CD1c-positive myeloid dendritic cell (primary cell): ENCODE measurements at regions not wholly inside any gene's neighbourhood (a gene's known extent, or its start where the extent isn't known, plus 50 kb on each side); places are given as distances from the start of the nearest gene placed in this dataset.

Source experiments
- DNase-seq: peaks from one replicate; pipeline ENCODE4 v3.0.0-alpha.2; 2016; ENCODE audit errors: extremely low spot score

DNA sequence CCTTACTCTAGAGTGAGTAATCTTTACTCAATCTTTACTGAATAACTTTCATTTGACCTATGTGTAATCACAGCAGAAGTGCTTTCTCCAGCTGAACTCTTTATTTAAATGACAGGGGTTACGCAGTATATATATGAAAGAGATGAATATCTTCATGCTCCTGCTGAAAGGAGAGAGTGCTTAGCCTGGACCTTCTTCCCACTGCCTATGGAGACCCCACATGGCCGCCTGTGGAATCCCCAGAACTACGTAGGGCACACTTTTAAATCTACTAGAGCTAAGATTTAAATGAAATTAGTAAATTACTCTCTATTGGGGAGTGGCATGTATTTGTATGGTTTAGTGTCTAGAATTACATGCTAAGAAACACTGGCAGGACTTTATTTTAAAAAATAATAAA lies 391.2 kb downstream of the ANKRD50 start:
- no peak for DNase-seq

DNA sequence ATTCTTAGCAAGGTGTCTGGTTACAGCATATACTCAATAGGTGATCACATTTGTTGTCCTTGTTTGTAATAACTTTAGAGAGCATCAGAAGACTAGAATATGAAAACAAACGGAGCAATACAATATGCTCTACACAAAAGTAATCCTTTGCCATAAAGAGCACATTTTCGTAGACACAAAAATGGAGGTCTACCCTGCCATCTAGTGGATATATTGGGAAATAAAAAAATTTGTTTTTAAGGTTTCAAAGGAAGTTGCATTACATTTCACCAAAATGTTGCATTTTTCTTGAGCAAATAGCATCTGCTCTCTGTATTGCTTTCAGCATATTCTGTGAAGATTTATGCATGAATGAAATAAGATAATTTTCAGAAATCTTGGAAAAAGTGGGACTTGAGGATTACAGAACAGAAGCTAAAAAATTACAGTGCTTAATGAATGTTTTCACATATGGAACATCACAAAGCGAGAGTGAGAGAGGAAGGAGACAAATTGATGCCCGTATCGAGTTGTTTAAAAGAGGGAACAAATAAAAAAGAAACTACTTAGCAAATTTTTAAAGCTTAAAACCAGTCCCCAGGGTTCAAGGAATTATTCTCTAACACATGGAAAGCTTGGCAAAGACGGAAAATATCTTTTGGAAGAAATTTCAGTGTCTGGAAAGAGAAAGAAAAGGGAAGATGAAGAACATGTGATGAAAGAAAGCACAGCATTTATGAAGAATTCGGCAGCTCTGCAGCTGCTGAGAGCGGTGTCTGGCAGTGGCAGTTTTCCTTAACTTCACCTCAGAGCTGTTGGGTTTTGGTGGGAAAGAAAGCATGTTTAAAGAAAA lies 390.1 kb downstream of the ANKRD50 start:
- peak; percentile 35 for DNase-seq

DNA sequence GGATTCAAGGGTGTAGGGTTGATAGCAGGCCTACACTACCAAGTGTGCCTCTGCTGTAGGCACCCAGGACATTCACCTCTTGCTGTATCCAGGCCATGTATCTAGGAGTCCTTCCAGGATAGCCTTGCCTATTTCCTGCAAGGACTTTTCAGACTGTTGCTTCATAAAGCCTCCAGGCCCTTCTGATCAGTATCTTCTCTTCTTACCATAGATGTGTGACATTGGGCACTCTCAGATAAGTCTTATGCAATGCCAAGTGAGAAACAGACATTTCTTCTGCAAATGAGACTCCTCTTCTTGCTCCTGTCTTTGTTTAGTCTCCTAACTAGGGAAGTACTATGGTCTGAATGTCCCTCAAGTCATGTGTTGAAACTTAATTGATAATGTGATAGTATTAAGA lies 386.8 kb downstream of the ANKRD50 start:
- no peak for DNase-seq

DNA sequence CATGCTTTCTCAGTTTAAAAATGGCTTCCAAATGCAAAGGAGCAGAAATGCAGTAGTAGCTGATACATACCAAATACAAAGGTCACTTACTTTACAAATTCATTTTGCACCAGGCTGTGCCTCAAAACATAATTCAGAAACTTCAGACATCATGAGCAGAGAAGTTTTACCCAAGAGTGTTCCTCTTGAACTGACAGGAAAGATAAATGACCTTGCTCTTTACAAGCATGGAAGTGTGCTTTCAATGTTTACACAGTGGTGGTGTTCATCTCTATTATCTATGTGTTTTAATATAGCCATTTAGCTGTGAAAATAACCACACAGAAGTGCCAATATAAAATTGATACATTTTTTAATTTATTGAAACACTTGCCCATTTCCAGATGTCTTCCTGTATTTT lies 383.4 kb downstream of the ANKRD50 start:
- no peak for DNase-seq

DNA sequence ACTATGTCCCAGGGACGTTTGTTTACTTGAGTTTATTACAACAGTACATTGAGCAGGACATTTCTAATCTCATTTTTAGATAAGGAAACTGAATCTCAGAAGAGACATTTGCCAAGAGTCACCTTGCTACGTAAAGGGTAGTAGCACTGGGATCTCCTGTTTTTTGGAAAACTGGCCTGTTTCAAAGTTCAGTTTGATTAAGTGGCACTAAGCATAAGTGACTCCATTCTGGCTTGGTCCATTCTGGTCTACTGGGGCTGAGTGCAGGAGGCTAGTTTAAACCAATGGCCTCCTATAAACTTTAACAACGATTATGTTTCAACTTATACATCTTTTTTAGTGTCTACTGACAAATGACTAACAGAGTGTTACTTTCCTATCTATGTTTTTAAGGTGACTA lies 382.5 kb downstream of the ANKRD50 start:
- DNase-seq: no peak

DNA sequence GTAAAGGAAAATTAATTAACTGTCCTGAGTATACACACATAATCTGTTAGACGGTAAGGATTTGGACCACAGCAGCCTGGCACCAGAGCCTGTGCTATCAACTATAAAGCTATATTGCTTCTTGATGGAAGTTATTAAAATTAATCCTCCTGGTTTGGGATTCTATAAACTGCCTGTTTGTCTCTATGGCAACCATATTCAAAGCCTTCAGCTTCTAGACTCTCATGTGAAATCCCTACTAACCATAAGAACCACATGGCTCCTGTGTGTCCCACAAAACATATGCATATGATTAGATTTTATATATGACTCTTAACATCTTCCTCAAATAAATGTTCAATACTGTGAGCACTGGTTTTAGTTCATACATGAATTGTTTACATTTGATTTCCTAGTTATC lies 380.8 kb downstream of the ANKRD50 start:
- no peak for DNase-seq

DNA sequence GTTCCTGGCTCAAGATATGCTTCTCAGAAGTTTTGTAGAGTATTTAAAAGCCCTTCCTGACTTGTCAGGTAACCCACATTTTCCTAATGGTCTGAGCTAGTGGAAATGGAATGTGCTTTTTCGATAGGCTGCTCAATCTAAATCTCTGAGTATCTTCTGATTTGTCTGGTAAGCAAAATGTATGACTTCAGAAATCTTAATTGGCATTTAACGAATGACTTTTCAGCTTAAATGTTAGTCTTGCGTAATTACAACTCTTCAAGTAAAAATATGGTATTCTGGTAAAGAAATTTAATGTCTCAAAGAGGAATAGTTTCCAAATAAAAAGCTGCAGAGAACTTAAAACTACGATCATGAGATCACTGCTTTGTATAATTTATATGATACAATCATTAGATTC lies 379.1 kb downstream of the ANKRD50 start:
- DNase-seq: no peak

DNA sequence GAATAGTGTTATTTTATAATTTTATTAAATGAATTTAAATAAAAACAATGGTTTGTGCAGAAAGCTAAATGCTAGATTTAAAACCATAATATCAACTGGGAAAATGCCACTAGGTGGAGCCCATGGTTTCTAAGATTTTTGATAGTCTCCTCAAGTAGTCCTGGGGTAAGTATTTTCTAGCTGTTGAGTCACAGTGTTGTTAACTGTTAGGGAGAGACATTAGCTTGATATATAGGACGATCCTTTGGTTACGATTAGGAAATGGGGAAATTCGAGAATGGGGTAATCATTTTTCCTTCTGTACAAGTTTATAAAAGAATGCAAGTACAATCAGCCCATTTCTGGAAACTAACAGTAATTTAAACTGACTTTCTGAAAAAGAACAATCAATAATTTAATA lies 378.4 kb downstream of the ANKRD50 start:
- DNase-seq: peak; percentile 21

DNA sequence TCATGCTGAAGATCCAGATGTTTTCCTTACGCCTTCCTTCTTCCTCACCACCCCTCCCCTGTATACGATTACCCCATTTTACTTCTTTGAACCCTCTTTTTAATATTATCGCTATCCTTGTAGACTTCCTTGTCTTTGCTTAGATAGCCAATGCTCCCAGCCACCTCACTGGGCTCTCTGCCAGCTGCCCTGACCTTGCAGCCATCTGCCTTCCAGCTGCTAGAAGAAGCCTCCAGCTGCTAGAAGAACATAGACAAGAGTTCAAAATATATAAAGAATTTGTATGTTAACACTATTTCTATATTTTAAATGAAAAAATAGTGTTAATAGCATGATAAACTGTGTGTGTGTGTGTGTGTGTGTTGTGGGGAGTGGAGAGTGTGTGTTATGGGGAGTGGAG lies 374.7 kb downstream of the ANKRD50 start:
- DNase-seq: no peak

DNA sequence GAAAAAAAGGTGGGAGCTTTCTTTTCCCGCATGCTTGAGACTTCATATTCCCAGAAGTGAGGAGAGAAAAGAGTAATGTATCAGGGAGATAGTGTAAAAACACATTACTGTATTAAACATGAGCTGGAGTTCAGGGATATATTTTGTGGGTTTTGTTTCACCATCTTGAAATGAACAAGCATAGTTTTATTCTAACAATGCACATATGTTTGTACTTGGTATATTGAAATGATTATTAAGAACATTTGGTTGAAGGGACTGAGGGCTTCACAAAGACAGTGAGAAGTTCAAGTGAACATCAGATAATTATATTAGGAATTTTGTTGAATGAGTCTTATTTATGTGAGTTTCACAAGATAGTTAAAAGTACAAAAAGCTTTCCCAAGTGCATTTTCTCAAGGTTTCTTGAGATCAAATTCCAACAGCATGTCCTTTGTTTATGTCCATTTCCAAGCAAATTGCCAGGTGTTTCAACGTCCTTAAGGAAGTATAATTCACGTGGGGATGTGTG lies 368.8 kb downstream of the ANKRD50 start:
- DNase-seq: no peak

DNA sequence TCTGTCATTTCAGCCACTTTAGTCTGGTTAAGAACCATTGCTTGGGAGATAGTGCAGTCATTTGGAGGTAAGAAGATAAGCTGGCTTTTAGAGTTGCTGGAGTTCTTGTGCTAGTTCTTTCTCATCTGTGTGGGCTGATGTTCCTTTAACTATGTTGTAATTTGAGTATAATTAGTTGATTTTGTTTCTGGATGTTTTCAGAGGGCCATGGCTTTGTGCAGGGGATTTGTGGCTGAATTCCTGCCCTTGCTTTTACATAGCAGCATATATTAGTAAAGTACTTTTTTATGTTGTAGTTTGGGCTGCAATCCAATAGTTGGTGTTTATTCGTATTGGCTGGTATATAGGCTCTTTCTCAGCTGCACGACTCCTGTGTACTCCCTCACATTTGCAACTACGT lies 339.6 kb downstream of the ANKRD50 start:
- DNase-seq: no peak

DNA sequence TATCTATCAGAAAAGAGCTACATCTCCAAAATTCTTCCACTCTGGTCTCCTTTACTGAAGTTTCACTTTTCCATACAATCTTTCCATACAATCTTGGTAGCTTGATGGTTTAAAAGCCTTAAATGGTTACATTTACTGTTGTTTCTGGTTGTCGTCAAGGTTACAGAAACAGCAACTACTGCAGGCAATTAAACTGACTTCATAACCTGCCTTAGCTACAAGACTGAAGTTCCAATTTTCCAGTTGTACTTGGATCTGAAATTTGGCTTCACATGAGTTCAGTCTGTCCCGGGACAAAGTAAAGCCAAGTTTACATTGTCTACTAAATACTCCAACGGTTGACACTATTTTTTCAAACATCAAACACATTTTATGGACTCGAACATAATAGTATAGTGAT lies 326.4 kb downstream of the ANKRD50 start:
- DNase-seq: no peak

DNA sequence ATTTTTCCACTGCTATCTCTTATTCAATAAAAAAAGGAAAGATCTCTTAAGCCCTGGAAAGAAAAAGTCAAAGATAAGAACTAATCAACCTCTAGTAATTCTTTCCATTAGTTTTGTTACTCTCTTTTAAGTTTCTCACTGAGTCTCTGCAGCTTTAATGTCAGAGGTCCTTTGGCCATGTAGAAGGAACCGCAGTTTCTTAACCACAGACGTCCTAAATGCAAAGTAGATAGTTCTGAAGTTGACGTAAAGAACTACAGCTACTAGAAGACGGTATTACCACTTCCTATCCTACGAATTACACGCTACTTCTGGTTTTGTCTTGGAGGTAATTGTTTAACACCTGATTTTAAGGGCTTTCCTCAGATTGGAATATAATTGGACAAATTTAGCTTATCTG lies 325.9 kb downstream of the ANKRD50 start:
- no peak for DNase-seq

DNA sequence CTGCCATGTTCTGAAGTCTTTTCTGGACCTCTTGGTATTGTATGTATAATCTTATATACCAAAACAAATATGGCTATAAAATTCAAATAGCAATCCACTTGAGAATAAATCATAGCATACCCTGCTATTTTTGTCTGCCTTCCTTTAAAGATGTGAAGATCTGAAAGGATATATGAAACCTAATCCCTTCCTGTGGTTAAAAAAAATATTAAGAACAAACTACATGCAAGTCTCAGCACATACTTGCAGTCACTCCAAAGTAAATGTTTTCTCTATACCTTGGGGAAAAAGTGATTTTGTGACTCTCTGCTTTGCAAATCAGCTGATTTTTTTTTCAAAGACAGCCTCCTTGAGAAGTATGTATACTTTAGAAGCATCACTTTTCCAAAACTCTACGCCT lies 322.9 kb downstream of the ANKRD50 start:
- no peak for DNase-seq

DNA sequence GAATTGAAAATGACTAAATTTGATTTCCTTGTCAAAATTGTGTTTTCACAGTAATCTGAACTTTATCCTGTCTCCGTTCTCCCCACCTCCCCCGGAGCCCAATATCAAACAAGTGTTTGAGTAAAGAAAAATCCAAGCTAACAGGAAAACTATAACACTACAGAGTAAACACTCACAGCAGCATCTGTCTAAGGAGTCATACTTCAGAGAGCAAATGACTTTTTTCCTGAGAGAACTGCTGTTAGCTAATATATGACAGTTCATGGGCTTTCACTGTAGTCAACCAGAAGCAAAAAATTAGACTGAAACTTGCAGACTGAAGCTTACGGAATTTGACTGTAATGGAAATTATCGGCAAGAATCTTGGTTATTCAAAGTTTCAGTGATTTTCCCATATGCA lies 321.7 kb downstream of the ANKRD50 start:
- DNase-seq: no peak

DNA sequence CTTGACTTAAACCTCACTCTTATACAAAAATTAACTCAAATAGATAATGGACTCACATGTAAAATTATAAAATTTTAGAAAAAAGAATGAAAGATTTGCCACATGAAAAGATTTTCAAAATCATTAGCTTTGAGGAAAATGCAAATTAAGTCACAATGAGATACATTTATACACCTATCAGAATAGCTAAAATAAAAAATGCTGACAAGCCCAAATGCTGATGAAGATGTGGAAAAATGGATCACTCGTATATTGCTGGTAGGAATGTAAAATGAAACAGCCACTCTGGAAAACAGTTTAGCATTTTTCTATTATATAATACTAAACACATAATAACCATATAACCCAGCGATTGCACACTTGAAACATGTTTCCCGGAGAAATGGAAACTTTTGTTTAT lies 316.2 kb downstream of the ANKRD50 start:
- no peak for DNase-seq

DNA sequence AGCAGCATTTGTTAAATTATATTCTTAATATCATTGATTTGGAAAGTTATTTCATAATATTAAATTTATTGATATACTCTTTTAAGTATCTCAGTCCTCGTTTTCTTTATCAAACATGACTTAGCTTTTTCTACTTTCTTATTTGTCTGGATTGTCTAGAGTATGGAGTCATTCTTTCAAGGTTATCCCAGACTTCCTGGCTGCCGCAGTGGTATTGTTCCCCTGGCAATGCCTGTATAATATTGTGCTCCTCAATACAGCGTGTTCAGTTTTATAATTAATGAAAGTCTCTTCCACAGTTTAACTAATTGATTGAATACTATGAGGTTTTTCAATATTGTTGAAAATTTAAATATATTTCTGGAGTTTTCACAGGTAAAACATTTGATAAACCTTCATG lies 310.9 kb downstream of the ANKRD50 start:
- no peak for DNase-seq

DNA sequence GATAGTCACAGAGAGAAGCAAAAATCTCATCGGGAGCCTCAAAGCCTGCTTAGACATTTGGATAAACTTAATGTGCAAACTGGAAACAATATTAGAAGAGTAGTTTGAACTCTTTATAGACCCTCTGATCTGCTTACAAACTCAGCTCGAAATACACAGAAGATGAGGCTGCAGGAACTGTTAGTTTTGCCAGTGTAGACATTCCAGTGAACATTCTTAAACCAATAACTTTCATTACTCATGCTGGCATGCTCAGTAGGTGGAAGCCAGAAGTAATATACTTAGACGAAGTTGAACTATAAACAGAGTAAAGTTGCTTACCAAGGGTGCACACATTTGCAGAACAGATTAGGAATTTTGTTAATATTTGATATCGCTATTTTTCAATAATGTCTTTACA lies 303.5 kb downstream of the ANKRD50 start:
- no peak for DNase-seq

DNA sequence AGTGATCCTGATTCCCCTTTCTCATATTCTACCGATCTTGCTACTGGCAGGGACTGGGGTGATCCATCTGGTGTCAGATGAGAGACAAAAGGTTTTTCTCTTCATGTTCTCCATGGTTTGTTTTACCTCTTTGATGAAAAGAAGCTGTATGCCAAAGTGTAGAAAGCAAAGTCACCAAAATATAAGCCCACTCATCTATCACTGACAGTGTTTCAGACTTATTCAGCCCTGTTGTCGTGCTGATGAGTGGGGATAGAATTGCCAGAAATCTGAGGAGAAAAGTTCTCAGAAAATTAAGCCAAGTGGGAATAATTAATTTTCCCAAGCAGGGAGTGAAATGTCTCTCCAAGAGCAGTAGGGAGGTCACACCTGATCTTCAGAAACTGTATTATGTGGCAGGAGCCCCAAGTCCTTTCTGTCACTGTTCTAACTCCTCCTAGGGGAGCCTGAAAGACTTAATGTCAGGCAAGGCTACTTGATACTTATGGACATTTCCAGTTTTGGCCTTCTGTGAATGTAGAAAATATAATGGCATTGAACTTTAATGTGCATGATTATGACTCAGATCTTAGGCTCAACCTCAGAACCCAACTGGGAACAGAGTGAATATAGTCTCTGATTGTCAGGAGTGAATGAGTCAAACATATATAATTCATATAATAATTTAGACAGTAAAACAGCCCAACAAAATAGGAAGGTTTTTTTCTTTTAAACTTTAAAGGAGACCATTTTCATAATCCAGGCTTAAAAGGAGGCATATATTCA lies 298.1 kb downstream of the ANKRD50 start:
- DNase-seq: no peak

DNA sequence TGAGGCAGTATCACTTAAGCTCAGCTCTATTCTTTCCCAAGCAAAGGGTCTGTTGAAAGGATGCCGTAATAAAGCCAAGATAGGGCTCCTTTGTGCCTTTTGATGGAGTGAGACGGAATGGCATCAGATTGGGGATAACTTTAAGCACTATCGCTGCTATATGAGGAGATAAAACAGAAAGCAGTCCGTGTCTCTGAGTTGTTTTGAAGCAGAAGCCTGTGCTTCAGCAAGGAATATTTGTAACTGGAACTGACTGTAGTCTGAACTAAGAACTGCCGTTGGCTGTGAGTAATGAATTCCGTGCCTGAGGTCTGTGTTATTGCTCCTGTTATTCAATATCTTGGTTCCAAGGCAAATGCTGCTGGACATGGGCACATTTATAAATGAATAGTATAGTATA lies 297.4 kb downstream of the ANKRD50 start:
- DNase-seq: no peak

DNA sequence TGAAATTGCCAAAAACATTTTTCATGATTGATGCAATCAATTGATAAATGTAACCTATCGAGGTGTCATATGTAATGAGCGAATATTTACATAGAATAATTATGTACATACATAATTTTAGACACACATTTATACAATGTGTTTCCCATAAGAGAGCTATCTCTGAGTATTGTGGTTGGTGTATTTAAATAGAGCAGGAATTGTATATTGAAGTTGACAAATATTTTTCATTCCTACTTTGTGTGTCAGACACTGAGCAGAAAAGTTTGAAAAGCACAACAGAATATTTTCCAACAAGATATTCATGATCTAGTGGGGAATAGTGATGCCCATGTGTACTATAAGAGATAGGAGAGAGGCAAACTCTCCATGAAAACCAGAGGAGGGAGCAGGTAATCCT lies 295.2 kb downstream of the ANKRD50 start:
- no peak for DNase-seq

DNA sequence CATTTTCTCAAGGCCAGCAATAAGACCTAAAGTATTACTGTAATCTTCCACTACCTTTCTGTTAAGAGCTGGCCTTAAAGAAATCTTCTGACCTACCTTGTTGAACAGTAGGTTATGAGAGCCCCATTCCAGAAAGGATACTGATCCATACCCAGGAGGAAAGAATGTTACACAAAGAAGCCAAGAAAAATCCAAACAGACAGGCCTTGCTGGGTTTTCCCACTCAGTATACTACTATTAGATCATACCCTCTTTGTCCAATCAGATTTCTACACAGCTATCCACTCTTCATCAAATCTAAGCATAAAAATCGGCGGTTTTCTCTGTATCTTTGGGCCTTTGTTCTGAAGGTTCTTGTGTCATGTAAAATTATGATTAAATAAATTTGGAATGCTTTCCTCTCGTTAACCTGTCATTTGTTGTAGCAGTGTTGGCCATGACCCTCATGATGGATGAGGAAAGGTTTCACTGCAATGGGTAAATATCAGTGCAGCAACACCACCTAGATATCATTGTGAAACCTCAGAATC lies 292.3 kb downstream of the ANKRD50 start:
- DNase-seq: no peak

DNA sequence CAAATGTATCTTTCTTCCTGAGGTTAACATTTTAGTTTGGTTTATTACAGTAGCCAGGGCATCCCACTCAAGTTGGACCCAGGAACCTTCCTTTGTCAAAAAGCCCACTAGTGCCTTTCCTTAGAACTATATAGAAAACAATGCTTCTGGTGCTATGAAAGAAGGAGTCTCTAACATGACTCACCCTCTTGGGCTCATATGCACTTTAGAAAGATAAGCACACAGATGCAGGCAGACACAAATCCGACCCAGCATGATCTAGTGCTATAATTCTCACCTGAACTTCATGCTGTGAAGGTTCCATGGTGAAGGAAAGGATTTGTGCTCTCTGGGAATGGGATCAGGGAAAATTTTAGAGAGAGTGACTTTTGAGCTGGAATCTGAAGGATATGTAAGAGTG lies 289.4 kb downstream of the ANKRD50 start:
- DNase-seq: no peak
